ENCODE measurements at regions not wholly inside any gene's neighbourhood (a gene's known extent, or its start where the extent isn't known, plus 50 kb on each side); places are given as distances from the start of the nearest gene placed in this dataset.

DNA sequence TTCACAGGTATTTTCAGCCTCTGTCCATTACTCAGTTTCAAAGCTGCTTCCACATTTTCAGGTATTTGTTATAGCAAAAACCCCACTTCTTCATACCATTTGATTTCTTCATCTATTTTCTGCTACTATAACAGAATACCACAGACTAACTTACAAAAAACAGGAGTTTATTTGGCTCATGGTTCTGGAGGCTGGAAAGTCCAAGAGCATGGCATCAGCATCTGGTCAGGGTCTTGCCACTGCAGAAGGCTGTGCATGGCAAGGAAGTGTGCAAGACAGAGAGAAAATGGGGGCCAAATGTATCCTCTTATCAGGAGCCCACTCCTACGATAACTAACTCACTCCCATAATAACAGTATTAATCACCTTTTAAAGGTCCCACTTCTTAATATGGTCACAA lies 82.8 kb upstream of the FOXA2 start:
- Histone ChIP-seq H3K79me2 (ENCODE audit: insufficient read depth, low read length) (no peaks in the 10 kb centered on the region), H4K20me1 (ENCODE audit: low read depth, low read length) (no peaks in the 10 kb centered on the region), H3K27me3 (ENCODE audit: low read length) (no peaks in the 10 kb centered on the region), H3F3A (ENCODE audit: insufficient read depth) (no peaks in the 10 kb centered on the region), H3K9me3 (ENCODE audit: insufficient read depth, low read length) (no peaks in the 10 kb centered on the region; the same call in 1 of the 2 replicates), H3K4me3 (ENCODE audit: insufficient read depth, low read length, poor library complexity, severe bottlenecking) (no peak overlapping the region), H3K9ac (ENCODE audit: low read length) (no peak overlapping the region), H3K36me3 (ENCODE audit: low read length) (no peaks in the 10 kb centered on the region), H3K9me2 (replicated peaks; ENCODE audit: insufficient read depth, low read length) (no peaks in the 10 kb centered on the region), H3K27ac (ENCODE audit: low read depth, low read length) (no peak overlapping the region), H2AFZ (ENCODE audit: low read depth, low read length, severe bottlenecking) (no peak overlapping the region), H3K4me2 (ENCODE audit: low read depth, low read length, poor library complexity, severe bottlenecking) (no peak overlapping the region)
- TF ChIP-seq, protein P1, sequence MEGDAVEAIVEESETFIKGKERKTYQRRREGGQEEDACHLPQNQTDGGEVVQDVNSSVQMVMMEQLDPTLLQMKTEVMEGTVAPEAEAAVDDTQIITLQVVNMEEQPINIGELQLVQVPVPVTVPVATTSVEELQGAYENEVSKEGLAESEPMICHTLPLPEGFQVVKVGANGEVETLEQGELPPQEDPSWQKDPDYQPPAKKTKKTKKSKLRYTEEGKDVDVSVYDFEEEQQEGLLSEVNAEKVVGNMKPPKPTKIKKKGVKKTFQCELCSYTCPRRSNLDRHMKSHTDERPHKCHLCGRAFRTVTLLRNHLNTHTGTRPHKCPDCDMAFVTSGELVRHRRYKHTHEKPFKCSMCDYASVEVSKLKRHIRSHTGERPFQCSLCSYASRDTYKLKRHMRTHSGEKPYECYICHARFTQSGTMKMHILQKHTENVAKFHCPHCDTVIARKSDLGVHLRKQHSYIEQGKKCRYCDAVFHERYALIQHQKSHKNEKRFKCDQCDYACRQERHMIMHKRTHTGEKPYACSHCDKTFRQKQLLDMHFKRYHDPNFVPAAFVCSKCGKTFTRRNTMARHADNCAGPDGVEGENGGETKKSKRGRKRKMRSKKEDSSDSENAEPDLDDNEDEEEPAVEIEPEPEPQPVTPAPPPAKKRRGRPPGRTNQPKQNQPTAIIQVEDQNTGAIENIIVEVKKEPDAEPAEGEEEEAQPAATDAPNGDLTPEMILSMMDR (IDR thresholded peaks at IDR 0.05; ENCODE audit: insufficient read depth, low read length, poor library complexity, severe bottlenecking) = no peak
- no peak for TF ChIP-seq EZH2phosphoT487 (conservative IDR thresholded peaks at IDR 0.05; ENCODE audit: low read length)

DNA sequence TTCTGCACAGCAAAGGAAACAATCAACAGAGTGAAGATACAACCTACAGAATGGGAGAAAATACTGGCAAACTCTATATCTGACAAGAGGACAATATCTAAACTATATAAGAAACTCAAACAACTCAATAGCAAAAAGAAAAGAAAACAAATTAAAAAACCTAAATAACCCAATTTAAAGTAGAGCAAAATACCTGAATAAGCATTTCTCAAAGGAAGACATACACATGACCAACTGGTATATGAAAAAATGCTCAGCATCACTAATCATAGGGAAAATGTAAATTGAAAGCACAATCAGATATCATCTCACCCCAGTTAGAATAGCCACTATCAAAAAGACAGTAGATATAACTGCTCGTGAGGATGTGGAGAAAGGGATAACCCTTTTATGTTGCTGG lies 87.8 kb upstream of the FOXA2 start:
- no peaks in the 10 kb centered on the region for H3F3A ChIP-seq (ENCODE audit: insufficient read depth)
- no peaks in the 10 kb centered on the region for H4K20me1 ChIP-seq (ENCODE audit: low read depth, low read length)
- H3K36me3 ChIP-seq (ENCODE audit: low read length) = no peaks in the 10 kb centered on the region
- no peak overlapping the region for H3K4me2 ChIP-seq (ENCODE audit: low read depth, low read length, poor library complexity, severe bottlenecking)
- no peaks in the 10 kb centered on the region for H3K9me2 ChIP-seq (replicated peaks; ENCODE audit: insufficient read depth, low read length)
- H3K27ac ChIP-seq (ENCODE audit: low read depth, low read length) = no peak overlapping the region
- H3K9ac ChIP-seq (ENCODE audit: low read length) = no peak overlapping the region
- no peaks in the 10 kb centered on the region for H3K27me3 ChIP-seq (ENCODE audit: low read length)
- no peak overlapping the region for H3K4me3 ChIP-seq (ENCODE audit: insufficient read depth, low read length, poor library complexity, severe bottlenecking)
- H3K79me2 ChIP-seq (ENCODE audit: insufficient read depth, low read length) = no peaks in the 10 kb centered on the region
- no peak overlapping the region for H2AFZ ChIP-seq (ENCODE audit: low read depth, low read length, severe bottlenecking)
- TF ChIP-seq, protein P1 (IDR thresholded peaks at IDR 0.05; ENCODE audit: insufficient read depth, low read length, poor library complexity, severe bottlenecking) = no peak
- H3K9me3 ChIP-seq (ENCODE audit: insufficient read depth, low read length) = no peaks in the 10 kb centered on the region; the same call in 1 of the 2 replicates

DNA sequence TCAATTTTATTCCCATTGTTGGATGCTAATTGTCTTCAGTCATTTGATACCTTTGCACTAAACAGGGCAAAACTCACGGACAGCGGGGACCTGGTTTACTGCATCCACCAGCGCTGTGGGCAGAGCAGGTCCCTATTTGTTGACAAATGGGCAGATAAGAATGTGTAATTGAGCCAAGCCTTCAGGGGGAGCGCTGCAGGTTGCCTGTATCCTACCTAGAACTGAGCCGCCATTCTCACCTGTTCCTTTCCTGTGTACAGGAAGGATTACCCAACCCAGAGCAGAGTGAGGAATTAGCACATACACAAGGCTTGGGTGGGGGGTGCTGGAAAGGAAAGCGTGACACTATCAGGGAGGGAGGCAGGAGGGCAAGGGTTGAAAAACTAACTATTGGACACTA lies 89.1 kb upstream of the FOXA2 start:
- no peaks in the 10 kb centered on the region for H3K9me2 ChIP-seq (replicated peaks; ENCODE audit: insufficient read depth, low read length)
- H3K79me2 ChIP-seq (ENCODE audit: insufficient read depth, low read length) = no peaks in the 10 kb centered on the region
- H3F3A ChIP-seq (ENCODE audit: insufficient read depth) = no peaks in the 10 kb centered on the region
- H3K4me3 ChIP-seq (ENCODE audit: insufficient read depth, low read length, poor library complexity, severe bottlenecking) = no peak overlapping the region
- no peaks in the 10 kb centered on the region for H4K20me1 ChIP-seq (ENCODE audit: low read depth, low read length)
- H3K9ac ChIP-seq (ENCODE audit: low read length) = no peak overlapping the region
- no peaks in the 10 kb centered on the region for H3K36me3 ChIP-seq (ENCODE audit: low read length)
- H3K9me3 ChIP-seq (ENCODE audit: insufficient read depth, low read length) = no peaks in the 10 kb centered on the region; the same call in 1 of the 2 replicates
- no peak overlapping the region for H3K27ac ChIP-seq (ENCODE audit: low read depth, low read length)
- H3K27me3 ChIP-seq (ENCODE audit: low read length) = no peaks in the 10 kb centered on the region
- no peak overlapping the region for H2AFZ ChIP-seq (ENCODE audit: low read depth, low read length, severe bottlenecking)
- TF ChIP-seq EZH2phosphoT487 (conservative IDR thresholded peaks at IDR 0.05; ENCODE audit: low read length) = no peak
- TF ChIP-seq, protein P1 (IDR thresholded peaks at IDR 0.05; ENCODE audit: insufficient read depth, low read length, poor library complexity, severe bottlenecking) = no peak
- H3K4me2 ChIP-seq (ENCODE audit: low read depth, low read length, poor library complexity, severe bottlenecking) = no peak overlapping the region

DNA sequence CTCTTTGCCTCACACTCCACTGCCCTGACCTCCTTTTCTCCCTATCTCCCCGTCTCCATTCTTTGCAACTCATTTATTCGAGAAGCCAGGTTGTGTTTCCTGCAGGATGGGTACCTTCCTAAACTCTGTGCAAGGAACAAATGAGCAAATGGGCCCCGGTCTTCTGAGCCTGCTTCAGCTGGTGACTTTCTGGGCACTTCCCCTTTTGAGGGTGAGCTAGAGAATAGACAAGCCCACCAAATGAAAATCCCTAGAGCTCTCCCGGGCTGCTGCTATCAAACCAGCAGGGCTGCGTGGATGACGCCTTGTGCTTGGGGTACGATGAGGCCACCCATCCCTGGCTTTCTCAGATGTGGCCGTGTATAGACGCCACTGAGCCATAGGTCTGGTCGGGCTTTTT lies 91.0 kb upstream of the FOXA2 start:
- Histone ChIP-seq H3K27me3 (ENCODE audit: low read length) (no peaks in the 10 kb centered on the region), H4K20me1 (ENCODE audit: low read depth, low read length) (no peaks in the 10 kb centered on the region), H3K9me3 (ENCODE audit: insufficient read depth, low read length) (no peaks in the 10 kb centered on the region), H3K9ac (ENCODE audit: low read length) (no peak overlapping the region), H3K4me2 (ENCODE audit: low read depth, low read length, poor library complexity, severe bottlenecking) (no peak overlapping the region), H3K4me3 (ENCODE audit: insufficient read depth, low read length, poor library complexity, severe bottlenecking) (no peak overlapping the region), H3F3A (ENCODE audit: insufficient read depth) (no peaks in the 10 kb centered on the region), H3K36me3 (ENCODE audit: low read length) (no peaks in the 10 kb centered on the region), H3K27ac (ENCODE audit: low read depth, low read length) (no peak overlapping the region), H3K79me2 (ENCODE audit: insufficient read depth, low read length) (no peaks in the 10 kb centered on the region), H2AFZ (ENCODE audit: low read depth, low read length, severe bottlenecking) (no peak overlapping the region), H3K9me2 (replicated peaks; ENCODE audit: insufficient read depth, low read length) (no peaks in the 10 kb centered on the region)
- TF ChIP-seq, protein P1 (IDR thresholded peaks at IDR 0.05; ENCODE audit: insufficient read depth, low read length, poor library complexity, severe bottlenecking) = no peak
- no peak for TF ChIP-seq EZH2phosphoT487 (conservative IDR thresholded peaks at IDR 0.05; ENCODE audit: low read length)

Data from SU-DHL-6 (cell line).